ENCODE measurements at regions not wholly inside any gene's neighbourhood (a gene's known extent, or its start where the extent isn't known, plus 50 kb on each side); places are given as distances from the start of the nearest gene placed in this dataset.

DNA sequence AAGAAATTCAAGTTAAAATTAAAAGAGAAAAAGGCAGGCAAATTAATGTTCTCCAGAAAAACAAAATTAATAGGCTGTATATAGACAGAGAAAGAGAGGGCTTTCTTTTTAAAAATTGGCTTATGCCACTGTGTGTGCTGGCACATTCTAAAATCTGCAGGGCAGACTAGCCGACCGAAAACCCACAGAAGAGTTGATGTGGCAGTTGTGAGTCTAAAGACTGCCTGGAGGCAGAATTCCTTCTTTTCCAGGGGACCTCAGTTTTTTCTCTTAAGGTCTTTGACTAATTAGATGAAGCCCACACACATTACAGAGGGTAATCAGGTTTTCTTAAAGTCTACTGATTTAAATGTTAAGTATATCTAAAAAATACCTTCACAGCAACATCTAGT is 85.7 kb downstream of the GJA1 start:
- no peak overlapping the region for H3K27ac ChIP-seq (ENCODE audit: extremely low read depth, low read depth, low read length)
- CTCF ChIA-PET: interaction anchor here (1.7 kb wide), 1 partner anchor 11 kb away, joined by 5 read pairs; no protein-coding TSS in a partner anchor

DNA sequence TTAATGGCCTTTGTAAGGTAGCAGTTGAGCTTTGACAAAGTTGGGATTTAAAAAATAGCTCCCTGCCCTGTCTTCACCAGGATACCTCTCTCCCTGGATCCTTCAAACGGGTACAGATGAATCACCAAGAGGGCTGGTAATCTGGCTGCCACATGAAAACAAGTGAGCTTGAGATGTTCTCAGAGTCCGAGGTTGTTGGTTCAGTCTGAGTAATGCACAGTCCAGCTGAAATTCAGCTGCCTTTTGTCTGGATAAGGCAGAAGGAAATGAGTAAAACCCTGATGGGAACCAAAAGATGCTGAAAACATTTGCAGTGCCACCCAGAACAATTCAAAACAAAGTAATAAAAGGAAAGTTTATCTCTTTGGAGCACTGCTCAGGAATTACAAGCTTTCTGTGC is 86.8 kb downstream of the GJA1 start:
- H3K4me1 ChIP-seq (ENCODE audit: control insufficient read depth, insufficient read depth, low read length): no peaks in the 10 kb centered on the region; the same call in 1 of the 2 replicates
- no peaks in the 10 kb centered on the region for H3K9me3 ChIP-seq (ENCODE audit: control insufficient read depth, insufficient read depth, low read depth, low read length)
- no peak for TF ChIP-seq ZNF433 (tag by site-specific recombination; IDR thresholded peaks at IDR 0.05; ENCODE audit: low read depth)
- TF ChIP-seq, protein P1, sequence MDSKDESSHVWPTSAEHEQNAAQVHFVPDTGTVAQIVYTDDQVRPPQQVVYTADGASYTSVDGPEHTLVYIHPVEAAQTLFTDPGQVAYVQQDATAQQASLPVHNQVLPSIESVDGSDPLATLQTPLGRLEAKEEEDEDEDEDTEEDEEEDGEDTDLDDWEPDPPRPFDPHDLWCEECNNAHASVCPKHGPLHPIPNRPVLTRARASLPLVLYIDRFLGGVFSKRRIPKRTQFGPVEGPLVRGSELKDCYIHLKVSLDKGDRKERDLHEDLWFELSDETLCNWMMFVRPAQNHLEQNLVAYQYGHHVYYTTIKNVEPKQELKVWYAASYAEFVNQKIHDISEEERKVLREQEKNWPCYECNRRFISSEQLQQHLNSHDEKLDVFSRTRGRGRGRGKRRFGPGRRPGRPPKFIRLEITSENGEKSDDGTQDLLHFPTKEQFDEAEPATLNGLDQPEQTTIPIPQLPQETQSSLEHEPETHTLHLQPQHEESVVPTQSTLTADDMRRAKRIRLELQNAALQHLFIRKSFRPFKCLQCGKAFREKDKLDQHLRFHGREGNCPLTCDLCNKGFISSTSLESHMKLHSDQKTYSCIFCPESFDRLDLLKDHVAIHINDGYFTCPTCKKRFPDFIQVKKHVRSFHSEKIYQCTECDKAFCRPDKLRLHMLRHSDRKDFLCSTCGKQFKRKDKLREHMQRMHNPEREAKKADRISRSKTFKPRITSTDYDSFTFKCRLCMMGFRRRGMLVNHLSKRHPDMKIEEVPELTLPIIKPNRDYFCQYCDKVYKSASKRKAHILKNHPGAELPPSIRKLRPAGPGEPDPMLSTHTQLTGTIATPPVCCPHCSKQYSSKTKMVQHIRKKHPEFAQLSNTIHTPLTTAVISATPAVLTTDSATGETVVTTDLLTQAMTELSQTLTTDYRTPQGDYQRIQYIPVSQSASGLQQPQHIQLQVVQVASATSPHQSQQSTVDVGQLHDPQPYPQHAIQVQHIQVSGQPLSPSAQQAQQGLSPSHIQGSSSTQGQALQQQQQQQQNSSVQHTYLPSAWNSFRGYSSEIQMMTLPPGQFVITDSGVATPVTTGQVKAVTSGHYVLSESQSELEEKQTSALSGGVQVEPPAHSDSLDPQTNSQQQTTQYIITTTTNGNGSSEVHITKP (tag by site-specific recombination; IDR thresholded peaks at IDR 0.05): 0 out of 2 replicates have a peak, but pooled peaks have one; percentile 8
- ChIA-PET POLR2A (interaction anchor here (1.9 kb wide), 1 partner anchor 10 kb away, joined by 4 read pairs; no protein-coding TSS in a partner anchor), CTCF (interaction anchor here (0.6 to 1.7 kb wide), 3 partner anchors 12 to 287 kb away, joined by 3 to 5 read pairs (median 3); partner anchors contain the start of gene GJA1)
- H3K36me3 ChIP-seq (ENCODE audit: control insufficient read depth in 2 of 2, insufficient read depth in 1 of 2, low read length in 2 of 2): no peaks in the 10 kb centered on the region
- H3K4me3 ChIP-seq (ENCODE audit: low read depth, low read length): no peak overlapping the region
- H3K27ac ChIP-seq (ENCODE audit: extremely low read depth, low read depth, low read length): no peak overlapping the region

More for the DNA sequence above, 85.7 kb downstream of the GJA1 start:
- POLR2A ChIA-PET: interaction anchor here (0.7 to 1.9 kb wide), 2 partner anchors 9 to 413 kb away, joined by 3 to 4 read pairs; no protein-coding TSS in a partner anchor
- Histone ChIP-seq H3K4me1 (ENCODE audit: control insufficient read depth, insufficient read depth, low read length) (no peaks in the 10 kb centered on the region), H3K4me3 (ENCODE audit: low read depth, low read length) (no peak overlapping the region), H3K9me3 (ENCODE audit: control insufficient read depth, insufficient read depth, low read depth, low read length) (no peaks in the 10 kb centered on the region), H3K36me3 (ENCODE audit: control insufficient read depth in 2 of 2, insufficient read depth in 1 of 2, low read length in 2 of 2) (no peaks in the 10 kb centered on the region)
- TF ChIP-seq ZFP41 (tag by site-specific recombination; IDR thresholded peaks at IDR 0.05; ENCODE audit: borderline replicate concordance): no peak
- no peak for TF ChIP-seq ZNF18 (tag by site-specific recombination; IDR thresholded peaks at IDR 0.05)
- TF ChIP-seq ZNF664 (tag by site-specific recombination; IDR thresholded peaks at IDR 0.05): no peak
- TF ChIP-seq, protein P2, sequence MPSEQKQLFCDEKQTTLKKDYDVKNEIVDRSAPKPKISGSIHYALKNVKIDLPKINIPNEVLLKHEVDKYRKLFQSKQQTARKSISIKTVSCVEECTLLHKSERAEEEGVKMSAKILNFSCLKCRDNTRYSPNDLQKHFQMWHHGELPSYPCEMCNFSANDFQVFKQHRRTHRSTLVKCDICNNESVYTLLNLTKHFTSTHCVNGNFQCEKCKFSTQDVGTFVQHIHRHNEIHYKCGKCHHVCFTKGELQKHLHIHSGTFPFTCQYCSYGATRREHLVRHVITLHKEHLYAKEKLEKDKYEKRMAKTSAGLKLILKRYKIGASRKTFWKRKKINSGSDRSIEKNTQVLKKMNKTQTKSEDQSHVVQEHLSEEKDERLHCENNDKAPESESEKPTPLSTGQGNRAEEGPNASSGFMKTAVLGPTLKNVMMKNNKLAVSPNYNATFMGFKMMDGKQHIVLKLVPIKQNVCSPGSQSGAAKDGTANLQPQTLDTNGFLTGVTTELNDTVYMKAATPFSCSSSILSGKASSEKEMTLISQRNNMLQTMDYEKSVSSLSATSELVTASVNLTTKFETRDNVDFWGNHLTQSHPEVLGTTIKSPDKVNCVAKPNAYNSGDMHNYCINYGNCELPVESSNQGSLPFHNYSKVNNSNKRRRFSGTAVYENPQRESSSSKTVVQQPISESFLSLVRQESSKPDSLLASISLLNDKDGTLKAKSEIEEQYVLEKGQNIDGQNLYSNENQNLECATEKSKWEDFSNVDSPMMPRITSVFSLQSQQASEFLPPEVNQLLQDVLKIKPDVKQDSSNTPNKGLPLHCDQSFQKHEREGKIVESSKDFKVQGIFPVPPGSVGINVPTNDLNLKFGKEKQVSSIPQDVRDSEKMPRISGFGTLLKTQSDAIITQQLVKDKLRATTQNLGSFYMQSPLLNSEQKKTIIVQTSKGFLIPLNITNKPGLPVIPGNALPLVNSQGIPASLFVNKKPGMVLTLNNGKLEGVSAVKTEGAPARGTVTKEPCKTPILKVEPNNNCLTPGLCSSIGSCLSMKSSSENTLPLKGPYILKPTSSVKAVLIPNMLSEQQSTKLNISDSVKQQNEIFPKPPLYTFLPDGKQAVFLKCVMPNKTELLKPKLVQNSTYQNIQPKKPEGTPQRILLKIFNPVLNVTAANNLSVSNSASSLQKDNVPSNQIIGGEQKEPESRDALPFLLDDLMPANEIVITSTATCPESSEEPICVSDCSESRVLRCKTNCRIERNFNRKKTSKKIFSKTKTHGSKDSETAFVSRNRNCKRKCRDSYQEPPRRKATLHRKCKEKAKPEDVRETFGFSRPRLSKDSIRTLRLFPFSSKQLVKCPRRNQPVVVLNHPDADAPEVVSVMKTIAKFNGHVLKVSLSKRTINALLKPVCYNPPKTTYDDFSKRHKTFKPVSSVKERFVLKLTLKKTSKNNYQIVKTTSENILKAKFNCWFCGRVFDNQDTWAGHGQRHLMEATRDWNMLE (tag by site-specific recombination; conservative IDR thresholded peaks at IDR 0.05; ENCODE audit: low read depth): no peak
- no peak for TF ChIP-seq MEIS1 (CRISPR knock-in tag; IDR thresholded peaks at IDR 0.05; ENCODE audit: borderline replicate concordance)
- no peak for TF ChIP-seq ZNF776 (tag by site-specific recombination; IDR thresholded peaks at IDR 0.05; ENCODE audit: borderline replicate concordance)
- TF ChIP-seq ZNF202 (tag by site-specific recombination; IDR thresholded peaks at IDR 0.05; ENCODE audit: borderline replicate concordance): no peak
- TF ChIP-seq ZNF354C (tag by site-specific recombination; IDR thresholded peaks at IDR 0.05; ENCODE audit: borderline replicate concordance, low read depth): no peak
- no peak for TF ChIP-seq ZNF223 (tag by site-specific recombination; IDR thresholded peaks at IDR 0.05)
